ENCODE measurements at regions not wholly inside any gene's neighbourhood (a gene's known extent, or its start where the extent isn't known, plus 50 kb on each side); places are given as distances from the start of the nearest gene placed in this dataset.
"Not testable (repeated sequence)": the region's sequence is repeated elsewhere in the genome, so short reads cannot be mapped to it uniquely, and the experiment has no call there.

- in situ Hi-C loops (cut with HindIII; ENCODE audit: low sequenced_read_pairs) = no loop called here
Measured at GRCh38 chr13:65965501-65965900, 1264.6 kb downstream of the PCDH9 start.

- in situ Hi-C loops (cut with HindIII; ENCODE audit: low sequenced_read_pairs) = no loop called here
Measured at GRCh38 chr13:65964672-65965071, 1265.5 kb downstream of the PCDH9 start.

GRCh38 chr13:65959305-65959704 is 1270.8 kb downstream of the PCDH9 start:
- in situ Hi-C loops (cut with HindIII; ENCODE audit: low sequenced_read_pairs) = no loop called here

- in situ Hi-C loops (cut with HindIII; ENCODE audit: low sequenced_read_pairs) = no loop called here
Measured at GRCh38 chr13:65946387-65946786, 1283.7 kb downstream of the PCDH9 start.

GRCh38 chr13:65943708-65944107 is 1286.4 kb downstream of the PCDH9 start:
- in situ Hi-C loops (cut with HindIII; ENCODE audit: low sequenced_read_pairs) = no loop called here

GRCh38 chr13:65943024-65943423 is 1287.1 kb downstream of the PCDH9 start:
- in situ Hi-C loops (cut with HindIII; ENCODE audit: low sequenced_read_pairs) = no loop called here

- in situ Hi-C loops (cut with HindIII; ENCODE audit: low sequenced_read_pairs) = no loop called here
Measured at GRCh38 chr13:65940720-65941119, 1289.4 kb downstream of the PCDH9 start.

- in situ Hi-C loops (cut with HindIII; ENCODE audit: low sequenced_read_pairs) = no loop called here
Measured at GRCh38 chr13:65937251-65937650, 1292.9 kb downstream of the PCDH9 start.

GRCh38 chr13:65936249-65936648 is 1293.9 kb downstream of the PCDH9 start:
- in situ Hi-C loops (cut with HindIII; ENCODE audit: low sequenced_read_pairs) = no loop called here

GRCh38 chr13:65932587-65933239 is 1297.4 kb downstream of the PCDH9 start:
- in situ Hi-C loops (cut with HindIII; ENCODE audit: low sequenced_read_pairs) = no loop called here

- in situ Hi-C loops (cut with HindIII; ENCODE audit: low sequenced_read_pairs) = no loop called here
Measured at GRCh38 chr13:65932013-65932412, 1298.1 kb downstream of the PCDH9 start.

GRCh38 chr13:65929436-65929835 is 1300.7 kb downstream of the PCDH9 start:
- in situ Hi-C loops (cut with HindIII; ENCODE audit: low sequenced_read_pairs) = no loop called here

- in situ Hi-C loops (cut with HindIII; ENCODE audit: low sequenced_read_pairs) = no loop called here
Measured at GRCh38 chr13:65926750-65927171, 1303.4 kb downstream of the PCDH9 start.

GRCh38 chr13:65922846-65923245 is 1307.3 kb downstream of the PCDH9 start:
- in situ Hi-C loops (cut with HindIII; ENCODE audit: low sequenced_read_pairs) = not testable (repeated sequence)

GRCh38 chr13:65921933-65922332 is 1308.2 kb downstream of the PCDH9 start:
- in situ Hi-C loops (cut with HindIII; ENCODE audit: low sequenced_read_pairs) = no loop called here

GRCh38 chr13:65917731-65918130 is 1312.4 kb downstream of the PCDH9 start:
- in situ Hi-C loops (cut with HindIII; ENCODE audit: low sequenced_read_pairs) = no loop called here

GRCh38 chr13:65915195-65915594 is 1314.9 kb downstream of the PCDH9 start:
- in situ Hi-C loops (cut with HindIII; ENCODE audit: low sequenced_read_pairs) = no loop called here

- in situ Hi-C loops (cut with HindIII; ENCODE audit: low sequenced_read_pairs) = no loop called here
Measured at GRCh38 chr13:65914716-65915115, 1315.4 kb downstream of the PCDH9 start.

GRCh38 chr13:65913173-65913572 is 1317.0 kb downstream of the PCDH9 start:
- in situ Hi-C loops (cut with HindIII; ENCODE audit: low sequenced_read_pairs) = no loop called here

- in situ Hi-C loops (cut with HindIII; ENCODE audit: low sequenced_read_pairs) = no loop called here
Measured at GRCh38 chr13:65912516-65912915, 1317.6 kb downstream of the PCDH9 start.

GRCh38 chr13:65911546-65912193 is 1318.5 kb downstream of the PCDH9 start:
- in situ Hi-C loops (cut with HindIII; ENCODE audit: low sequenced_read_pairs) = no loop called here

GRCh38 chr13:65909501-65909900 is 1320.6 kb downstream of the PCDH9 start:
- in situ Hi-C loops (cut with HindIII; ENCODE audit: low sequenced_read_pairs) = no loop called here

Measured in endothelial cell of hepatic sinusoid (primary cell).